H1 (cell line): ENCODE measurements at regions not wholly inside any gene's neighbourhood (a gene's known extent, or its start where the extent isn't known, plus 50 kb on each side); places are given as distances from the start of the nearest gene placed in this dataset.

Source experiments
- KDM1A ChIP-seq: fragments of 200-600, 300-600 bp; sonication (generic); IDR thresholded peaks from 2 replicates; pipeline ENCODE4 v1.7.1; 2016; ENCODE audit warnings: mild to moderate bottlenecking, low read length, borderline replicate concordance
- MAFK ChIP-seq: IDR thresholded peaks from 2 replicates; pipeline ENCODE4 v1.6.1; 2012; ENCODE audit warnings: low read depth, mild to moderate bottlenecking, improper control_type of control experiment, low read length
- POU5F1 ChIP-seq: IDR thresholded peaks from 2 replicates; pipeline ENCODE4 v1.6.1; 2011; ENCODE audit warnings: low read depth, mild to moderate bottlenecking, low read length, moderate library complexity
- RAD21 ChIP-seq, 2 experiments: IDR thresholded peaks in 1 of 2; conservative IDR thresholded peaks in 1 of 2; 2 replicates each; pipeline ENCODE4 v1.6.1; 2011; ENCODE audit warnings: low read depth in 2 of 2, low read length in 2 of 2, improper control_type of control experiment in 1 of 2, inconsistent platforms in 1 of 2, mild to moderate bottlenecking in 1 of 2, moderate library complexity in 1 of 2
- TEAD4 ChIP-seq: IDR thresholded peaks from 2 replicates; pipeline ENCODE4 v1.6.1; 2012; ENCODE audit warnings: low read depth, low read length, inconsistent platforms, mixed read lengths
- TF ChIP-seq, protein P1 (sequence below): fragments of 300-600 bp; sonication (generic); IDR thresholded peaks from 2 replicates; pipeline ENCODE4 v1.7.1; 2012; ENCODE audit warnings: low read length, moderate library complexity, mild to moderate bottlenecking, inconsistent platforms; ENCODE audit not compliant: insufficient replicate concordance

DNA sequence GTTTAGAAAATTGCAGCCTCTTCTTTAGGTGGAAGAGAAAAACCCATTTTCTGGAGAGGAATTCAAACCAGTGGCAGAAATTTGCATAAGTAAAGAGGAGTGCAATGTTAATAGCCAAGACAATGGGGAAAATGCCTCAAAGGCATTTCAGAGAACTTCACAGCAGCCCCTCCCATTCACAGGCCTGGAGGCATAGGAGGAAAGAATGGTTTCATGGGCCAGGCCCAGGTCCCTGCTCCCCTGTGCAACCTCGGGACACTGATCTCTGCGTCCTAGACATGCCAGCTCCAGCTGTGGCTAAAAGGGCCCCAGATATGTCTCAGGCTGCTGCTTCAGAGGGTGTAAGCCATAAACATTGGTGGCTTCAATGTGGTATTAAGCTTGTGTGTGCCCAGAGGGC is 161.8 kb upstream of the CENPE start (continued):
- TF ChIP-seq, protein P1, sequence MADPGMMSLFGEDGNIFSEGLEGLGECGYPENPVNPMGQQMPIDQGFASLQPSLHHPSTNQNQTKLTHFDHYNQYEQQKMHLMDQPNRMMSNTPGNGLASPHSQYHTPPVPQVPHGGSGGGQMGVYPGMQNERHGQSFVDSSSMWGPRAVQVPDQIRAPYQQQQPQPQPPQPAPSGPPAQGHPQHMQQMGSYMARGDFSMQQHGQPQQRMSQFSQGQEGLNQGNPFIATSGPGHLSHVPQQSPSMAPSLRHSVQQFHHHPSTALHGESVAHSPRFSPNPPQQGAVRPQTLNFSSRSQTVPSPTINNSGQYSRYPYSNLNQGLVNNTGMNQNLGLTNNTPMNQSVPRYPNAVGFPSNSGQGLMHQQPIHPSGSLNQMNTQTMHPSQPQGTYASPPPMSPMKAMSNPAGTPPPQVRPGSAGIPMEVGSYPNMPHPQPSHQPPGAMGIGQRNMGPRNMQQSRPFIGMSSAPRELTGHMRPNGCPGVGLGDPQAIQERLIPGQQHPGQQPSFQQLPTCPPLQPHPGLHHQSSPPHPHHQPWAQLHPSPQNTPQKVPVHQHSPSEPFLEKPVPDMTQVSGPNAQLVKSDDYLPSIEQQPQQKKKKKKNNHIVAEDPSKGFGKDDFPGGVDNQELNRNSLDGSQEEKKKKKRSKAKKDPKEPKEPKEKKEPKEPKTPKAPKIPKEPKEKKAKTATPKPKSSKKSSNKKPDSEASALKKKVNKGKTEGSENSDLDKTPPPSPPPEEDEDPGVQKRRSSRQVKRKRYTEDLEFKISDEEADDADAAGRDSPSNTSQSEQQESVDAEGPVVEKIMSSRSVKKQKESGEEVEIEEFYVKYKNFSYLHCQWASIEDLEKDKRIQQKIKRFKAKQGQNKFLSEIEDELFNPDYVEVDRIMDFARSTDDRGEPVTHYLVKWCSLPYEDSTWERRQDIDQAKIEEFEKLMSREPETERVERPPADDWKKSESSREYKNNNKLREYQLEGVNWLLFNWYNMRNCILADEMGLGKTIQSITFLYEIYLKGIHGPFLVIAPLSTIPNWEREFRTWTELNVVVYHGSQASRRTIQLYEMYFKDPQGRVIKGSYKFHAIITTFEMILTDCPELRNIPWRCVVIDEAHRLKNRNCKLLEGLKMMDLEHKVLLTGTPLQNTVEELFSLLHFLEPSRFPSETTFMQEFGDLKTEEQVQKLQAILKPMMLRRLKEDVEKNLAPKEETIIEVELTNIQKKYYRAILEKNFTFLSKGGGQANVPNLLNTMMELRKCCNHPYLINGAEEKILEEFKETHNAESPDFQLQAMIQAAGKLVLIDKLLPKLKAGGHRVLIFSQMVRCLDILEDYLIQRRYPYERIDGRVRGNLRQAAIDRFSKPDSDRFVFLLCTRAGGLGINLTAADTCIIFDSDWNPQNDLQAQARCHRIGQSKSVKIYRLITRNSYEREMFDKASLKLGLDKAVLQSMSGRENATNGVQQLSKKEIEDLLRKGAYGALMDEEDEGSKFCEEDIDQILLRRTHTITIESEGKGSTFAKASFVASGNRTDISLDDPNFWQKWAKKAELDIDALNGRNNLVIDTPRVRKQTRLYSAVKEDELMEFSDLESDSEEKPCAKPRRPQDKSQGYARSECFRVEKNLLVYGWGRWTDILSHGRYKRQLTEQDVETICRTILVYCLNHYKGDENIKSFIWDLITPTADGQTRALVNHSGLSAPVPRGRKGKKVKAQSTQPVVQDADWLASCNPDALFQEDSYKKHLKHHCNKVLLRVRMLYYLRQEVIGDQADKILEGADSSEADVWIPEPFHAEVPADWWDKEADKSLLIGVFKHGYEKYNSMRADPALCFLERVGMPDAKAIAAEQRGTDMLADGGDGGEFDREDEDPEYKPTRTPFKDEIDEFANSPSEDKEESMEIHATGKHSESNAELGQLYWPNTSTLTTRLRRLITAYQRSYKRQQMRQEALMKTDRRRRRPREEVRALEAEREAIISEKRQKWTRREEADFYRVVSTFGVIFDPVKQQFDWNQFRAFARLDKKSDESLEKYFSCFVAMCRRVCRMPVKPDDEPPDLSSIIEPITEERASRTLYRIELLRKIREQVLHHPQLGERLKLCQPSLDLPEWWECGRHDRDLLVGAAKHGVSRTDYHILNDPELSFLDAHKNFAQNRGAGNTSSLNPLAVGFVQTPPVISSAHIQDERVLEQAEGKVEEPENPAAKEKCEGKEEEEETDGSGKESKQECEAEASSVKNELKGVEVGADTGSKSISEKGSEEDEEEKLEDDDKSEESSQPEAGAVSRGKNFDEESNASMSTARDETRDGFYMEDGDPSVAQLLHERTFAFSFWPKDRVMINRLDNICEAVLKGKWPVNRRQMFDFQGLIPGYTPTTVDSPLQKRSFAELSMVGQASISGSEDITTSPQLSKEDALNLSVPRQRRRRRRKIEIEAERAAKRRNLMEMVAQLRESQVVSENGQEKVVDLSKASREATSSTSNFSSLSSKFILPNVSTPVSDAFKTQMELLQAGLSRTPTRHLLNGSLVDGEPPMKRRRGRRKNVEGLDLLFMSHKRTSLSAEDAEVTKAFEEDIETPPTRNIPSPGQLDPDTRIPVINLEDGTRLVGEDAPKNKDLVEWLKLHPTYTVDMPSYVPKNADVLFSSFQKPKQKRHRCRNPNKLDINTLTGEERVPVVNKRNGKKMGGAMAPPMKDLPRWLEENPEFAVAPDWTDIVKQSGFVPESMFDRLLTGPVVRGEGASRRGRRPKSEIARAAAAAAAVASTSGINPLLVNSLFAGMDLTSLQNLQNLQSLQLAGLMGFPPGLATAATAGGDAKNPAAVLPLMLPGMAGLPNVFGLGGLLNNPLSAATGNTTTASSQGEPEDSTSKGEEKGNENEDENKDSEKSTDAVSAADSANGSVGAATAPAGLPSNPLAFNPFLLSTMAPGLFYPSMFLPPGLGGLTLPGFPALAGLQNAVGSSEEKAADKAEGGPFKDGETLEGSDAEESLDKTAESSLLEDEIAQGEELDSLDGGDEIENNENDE: no peak
- TF ChIP-seq KDM1A: no peak
- TF ChIP-seq TEAD4: no peak
- no peak for TF ChIP-seq RAD21 (IDR thresholded peaks at IDR 0.05 in 1 of 2, conservative IDR thresholded peaks at IDR 0.05 in 1 of 2; ENCODE audit: low read depth in 2 of 2, low read length in 2 of 2)
- no peak for TF ChIP-seq POU5F1
- TF ChIP-seq MAFK: no peak
